ENCODE measurements at regions not wholly inside any gene's neighbourhood (a gene's known extent, or its start where the extent isn't known, plus 50 kb on each side); places are given as distances from the start of the nearest gene placed in this dataset.

DNA sequence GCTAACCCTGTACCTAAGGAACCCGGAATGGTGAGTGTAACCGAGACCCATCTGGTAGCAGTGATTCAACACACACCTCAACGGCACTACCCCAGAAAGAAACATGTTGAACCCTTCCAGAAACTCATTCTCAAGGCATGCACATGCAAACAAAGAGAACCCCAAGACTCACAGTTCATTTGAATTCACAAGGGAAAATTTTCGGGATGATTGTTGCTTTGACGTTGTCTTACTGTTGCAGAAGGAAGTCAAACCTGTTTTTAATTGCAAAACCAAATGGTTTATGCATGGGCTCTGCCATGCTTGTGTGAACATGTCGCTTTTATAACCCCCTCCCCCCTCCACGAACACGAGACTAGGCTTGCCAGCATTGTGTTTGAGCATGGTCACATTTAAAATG, 539.7 kb downstream of the GATA3 start:
- TF ChIP-seq, protein P1, sequence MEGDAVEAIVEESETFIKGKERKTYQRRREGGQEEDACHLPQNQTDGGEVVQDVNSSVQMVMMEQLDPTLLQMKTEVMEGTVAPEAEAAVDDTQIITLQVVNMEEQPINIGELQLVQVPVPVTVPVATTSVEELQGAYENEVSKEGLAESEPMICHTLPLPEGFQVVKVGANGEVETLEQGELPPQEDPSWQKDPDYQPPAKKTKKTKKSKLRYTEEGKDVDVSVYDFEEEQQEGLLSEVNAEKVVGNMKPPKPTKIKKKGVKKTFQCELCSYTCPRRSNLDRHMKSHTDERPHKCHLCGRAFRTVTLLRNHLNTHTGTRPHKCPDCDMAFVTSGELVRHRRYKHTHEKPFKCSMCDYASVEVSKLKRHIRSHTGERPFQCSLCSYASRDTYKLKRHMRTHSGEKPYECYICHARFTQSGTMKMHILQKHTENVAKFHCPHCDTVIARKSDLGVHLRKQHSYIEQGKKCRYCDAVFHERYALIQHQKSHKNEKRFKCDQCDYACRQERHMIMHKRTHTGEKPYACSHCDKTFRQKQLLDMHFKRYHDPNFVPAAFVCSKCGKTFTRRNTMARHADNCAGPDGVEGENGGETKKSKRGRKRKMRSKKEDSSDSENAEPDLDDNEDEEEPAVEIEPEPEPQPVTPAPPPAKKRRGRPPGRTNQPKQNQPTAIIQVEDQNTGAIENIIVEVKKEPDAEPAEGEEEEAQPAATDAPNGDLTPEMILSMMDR (IDR thresholded peaks at IDR 0.05; ENCODE audit: extremely low read depth in 1 of 2, insufficient read depth in 1 of 2, low read depth in 1 of 2, low read length in 2 of 2) = no peak
- no peak for TF ChIP-seq POLR2AphosphoS5 (IDR thresholded peaks at IDR 0.05; ENCODE audit: insufficient read depth, low read depth, low read length)
- TF ChIP-seq POLR2A (IDR thresholded peaks at IDR 0.05; ENCODE audit: low read depth, low read length) = no peak
- no peak for TF ChIP-seq MYC (IDR thresholded peaks at IDR 0.05; ENCODE audit: low read depth, low read length)
- TF ChIP-seq EZH2 (IDR thresholded peaks at IDR 0.05; ENCODE audit: borderline replicate concordance, low read depth, low read length, severe bottlenecking) = no peak

All from endothelial cell of umbilical vein (primary cell).